AG09319 (cell line): ENCODE measurements at regions not wholly inside any gene's neighbourhood (a gene's known extent, or its start where the extent isn't known, plus 50 kb on each side); places are given as distances from the start of the nearest gene placed in this dataset.
A peak's percentile ranks its signal among the peaks of the same experiment; 100 is the strongest.

Experiments used
- DNase-seq: peaks from one replicate; pipeline ENCODE4 v3.0.0-alpha.2; 2010; ENCODE audit warnings: low read depth; ENCODE audit errors: extremely low read depth
- TF ChIP-seq, protein P1 (sequence below): IDR thresholded peaks from 2 replicates; pipeline ENCODE4 v1.5.1; 2011; ENCODE audit warnings: low read depth, mild to moderate bottlenecking, inconsistent platforms, low read length, moderate library complexity

DNA sequence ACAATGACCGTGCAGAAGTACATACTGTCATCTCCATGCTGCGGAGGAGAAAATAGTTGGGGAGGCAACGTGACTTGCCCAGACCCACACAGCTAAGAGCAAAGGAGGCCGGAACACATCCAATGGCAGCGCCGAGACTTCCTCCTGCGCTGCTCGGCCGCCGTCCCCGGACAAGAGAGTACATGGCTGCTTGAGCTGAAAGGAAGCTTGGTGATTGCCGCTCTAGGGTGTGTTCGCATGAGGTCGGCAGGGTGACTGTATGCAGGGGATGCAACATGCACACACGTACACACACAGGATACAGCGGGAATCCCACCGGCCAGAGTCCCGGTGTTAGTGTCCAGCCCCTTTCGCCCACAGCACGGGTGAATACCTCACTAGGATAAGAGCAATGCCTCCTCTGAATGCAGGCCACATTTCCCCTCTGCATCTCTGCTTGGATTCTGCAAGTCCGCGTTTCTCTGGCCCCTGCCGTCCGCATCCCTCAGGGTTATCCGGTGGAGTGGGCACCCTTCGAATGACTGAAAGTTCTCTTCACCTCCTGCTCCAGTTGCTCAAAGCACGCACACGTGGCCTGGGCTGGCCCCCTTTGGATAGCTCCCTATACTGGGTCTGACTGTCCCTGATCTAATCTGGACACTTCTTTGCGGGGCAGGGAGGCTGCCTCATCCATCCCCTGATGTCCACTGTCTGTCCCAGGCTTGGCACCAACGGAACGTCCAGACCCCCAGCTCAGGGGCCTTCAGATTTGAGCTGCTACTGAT, 78.8 kb downstream of the GSC start:
- no peak for DNase-seq
- TF ChIP-seq, protein P1, sequence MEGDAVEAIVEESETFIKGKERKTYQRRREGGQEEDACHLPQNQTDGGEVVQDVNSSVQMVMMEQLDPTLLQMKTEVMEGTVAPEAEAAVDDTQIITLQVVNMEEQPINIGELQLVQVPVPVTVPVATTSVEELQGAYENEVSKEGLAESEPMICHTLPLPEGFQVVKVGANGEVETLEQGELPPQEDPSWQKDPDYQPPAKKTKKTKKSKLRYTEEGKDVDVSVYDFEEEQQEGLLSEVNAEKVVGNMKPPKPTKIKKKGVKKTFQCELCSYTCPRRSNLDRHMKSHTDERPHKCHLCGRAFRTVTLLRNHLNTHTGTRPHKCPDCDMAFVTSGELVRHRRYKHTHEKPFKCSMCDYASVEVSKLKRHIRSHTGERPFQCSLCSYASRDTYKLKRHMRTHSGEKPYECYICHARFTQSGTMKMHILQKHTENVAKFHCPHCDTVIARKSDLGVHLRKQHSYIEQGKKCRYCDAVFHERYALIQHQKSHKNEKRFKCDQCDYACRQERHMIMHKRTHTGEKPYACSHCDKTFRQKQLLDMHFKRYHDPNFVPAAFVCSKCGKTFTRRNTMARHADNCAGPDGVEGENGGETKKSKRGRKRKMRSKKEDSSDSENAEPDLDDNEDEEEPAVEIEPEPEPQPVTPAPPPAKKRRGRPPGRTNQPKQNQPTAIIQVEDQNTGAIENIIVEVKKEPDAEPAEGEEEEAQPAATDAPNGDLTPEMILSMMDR: no peak

DNA sequence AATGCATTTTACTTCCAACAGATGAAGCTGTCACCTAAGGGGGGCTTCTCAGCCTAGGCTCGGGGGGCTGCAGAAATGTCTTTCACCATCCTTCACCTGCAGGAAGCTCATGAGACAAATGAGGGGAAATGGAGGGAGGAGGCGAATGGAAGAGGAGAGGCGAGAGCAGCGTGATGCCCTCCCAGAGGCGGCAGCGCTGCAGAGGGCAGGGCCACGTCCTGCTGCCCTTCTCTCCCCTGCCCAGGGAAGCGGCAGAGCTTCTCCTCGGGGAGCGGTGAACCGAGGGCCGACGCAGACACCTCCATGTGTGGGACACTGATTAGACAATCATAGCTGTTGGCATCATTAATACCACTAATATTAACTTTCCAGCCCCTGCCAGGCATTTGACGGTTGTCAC, 78.3 kb downstream of the SERPINA3 start:
- TF ChIP-seq, protein P1: no peak
- DNase-seq: no peak

DNA sequence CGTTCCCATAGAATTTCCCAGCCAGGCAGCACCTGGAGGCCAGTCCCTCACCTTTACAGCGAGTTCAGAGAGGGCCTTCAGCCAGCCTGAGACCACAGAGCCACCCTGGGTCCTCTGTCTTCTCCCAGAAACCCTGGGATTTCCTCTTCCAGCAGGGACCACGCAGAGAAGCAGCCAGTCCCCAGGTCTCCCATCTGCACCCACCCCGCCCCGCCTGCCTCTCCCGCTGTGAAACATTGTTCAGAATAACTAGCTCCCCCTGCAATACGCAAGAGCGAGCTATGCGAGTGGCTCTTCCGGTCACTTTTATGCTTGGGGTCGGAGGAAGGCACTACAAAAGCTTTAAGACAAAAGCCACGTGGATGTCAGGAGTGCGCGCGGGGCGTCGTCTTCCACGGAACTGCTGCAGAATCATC, 77.8 kb downstream of the SERPINA3 start:
- TF ChIP-seq, protein P1: no peak

DNA sequence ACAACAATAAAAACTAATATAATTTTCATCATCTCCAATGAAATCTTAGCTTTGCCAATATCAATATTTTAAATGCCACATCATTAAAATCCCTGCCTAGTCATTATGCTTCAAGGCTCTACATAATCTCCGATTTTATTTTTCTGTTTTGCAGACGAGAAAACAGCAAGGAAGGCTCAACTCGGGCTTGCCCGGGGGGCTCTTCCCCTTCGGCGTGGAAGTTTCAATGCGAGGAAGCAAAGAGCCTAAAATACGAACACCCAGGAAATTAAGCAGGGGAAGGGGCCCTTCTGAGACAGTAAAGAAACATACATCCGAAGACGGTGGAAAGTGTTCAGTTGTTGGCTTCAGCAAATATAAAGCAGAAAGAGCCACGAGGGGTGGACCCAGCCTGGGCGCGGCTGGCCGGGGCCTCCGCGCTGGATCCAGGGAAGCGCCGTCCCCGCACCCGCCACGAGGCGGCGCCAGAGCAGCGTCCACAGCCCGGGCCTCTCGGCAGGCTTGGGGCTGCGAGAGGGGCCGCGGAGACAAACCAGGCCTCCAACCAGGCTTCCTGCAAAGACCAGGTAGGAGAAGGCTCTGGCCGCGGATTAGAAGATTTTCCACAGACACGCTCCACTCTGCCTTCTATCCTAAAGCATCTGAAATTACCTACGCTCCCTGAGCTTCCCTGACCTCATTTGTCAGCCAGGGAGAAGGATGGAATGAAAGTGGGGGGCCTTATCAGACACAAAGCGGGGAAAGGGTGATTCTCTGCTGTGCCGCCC, 77.2 kb downstream of the SERPINA3 start:
- peak; percentile 4 for DNase-seq
- TF ChIP-seq, protein P1: peak; percentile 85

More for the DNA sequence above, 77.8 kb downstream of the SERPINA3 start:
- DNase-seq: no peak

DNA sequence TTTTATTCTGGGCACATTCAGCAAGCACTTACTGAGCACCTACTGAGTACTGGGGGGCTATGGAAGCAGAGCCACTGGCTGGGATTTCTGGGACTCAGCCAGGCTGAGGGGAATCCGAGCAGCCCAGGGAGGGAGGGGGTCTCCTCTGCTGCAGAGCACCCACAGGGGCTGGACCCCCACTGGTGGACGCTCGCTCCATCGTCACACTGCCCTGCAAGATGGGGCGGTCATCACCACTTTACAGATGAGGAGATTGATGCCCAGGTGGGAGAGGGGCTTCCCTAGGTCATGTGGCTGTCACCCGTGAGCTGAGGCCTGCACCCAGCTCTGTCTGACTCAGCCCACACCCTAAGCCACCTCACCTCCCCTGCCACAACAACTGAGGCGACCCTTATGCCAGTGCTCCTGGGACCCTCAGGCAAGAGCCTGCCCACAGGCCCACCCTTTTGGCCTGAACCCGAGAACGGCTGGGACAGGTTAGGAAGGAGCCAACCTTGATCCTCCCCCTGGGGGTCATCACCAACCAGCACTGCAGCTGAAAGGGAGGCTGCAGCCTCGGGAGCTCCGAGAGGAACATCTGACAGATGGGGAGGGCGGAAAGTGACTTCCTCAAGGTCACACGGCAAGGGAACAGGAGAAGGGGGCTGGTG, 74.4 kb downstream of the SERPINA3 start:
- TF ChIP-seq, protein P1: no peak
- no peak for DNase-seq

DNA sequence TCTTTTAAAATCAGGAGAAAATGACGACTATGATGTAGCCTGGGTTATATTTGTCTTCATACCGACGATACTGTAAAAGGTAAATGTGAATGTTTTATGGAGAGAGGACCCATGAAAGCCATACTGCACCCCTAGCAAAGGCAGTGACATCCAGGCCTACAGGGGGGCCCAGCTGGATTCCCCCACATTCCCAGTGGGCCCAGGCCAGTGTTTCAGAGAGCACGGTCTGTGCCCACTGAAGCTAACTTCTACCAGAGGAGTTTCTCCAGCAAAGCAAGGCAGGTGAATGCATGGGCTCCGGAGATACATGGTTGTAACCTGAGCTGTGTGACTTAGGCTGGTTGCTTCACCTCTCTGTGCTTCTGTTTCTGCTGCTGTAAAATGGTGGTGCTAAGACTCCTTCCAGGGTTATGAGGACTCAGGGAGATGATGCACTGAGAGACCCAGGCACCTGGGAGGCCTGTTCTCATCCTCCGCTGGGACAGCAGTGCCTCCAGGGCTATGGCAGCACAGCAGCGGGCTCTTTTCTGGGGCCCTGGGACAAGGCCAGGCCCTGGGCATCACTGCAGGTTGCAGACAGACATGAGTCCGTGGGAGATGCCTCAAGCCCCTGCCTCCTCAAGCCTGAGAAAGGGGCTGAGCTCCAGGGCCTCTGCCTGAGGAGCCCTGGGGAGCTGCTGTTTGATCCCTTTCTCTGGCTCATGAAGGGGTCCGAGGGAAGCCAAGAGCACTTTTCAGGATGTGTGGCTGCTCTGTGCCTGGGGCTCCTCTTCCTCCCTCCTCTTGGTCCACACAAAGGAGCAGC, 73.7 kb downstream of the SERPINA3 start:
- no peak for DNase-seq
- TF ChIP-seq, protein P1: no peak
